Fibroblast of mammary gland (primary cell): ENCODE measurements at regions not wholly inside any gene's neighbourhood (a gene's known extent, or its start where the extent isn't known, plus 50 kb on each side); places are given as distances from the start of the nearest gene placed in this dataset.

Experiments used
- DNase-seq: peaks from one replicate; pipeline ENCODE4 v3.0.0-alpha.2; 2010; ENCODE audit warnings: low read depth
- H3K4me3 ChIP-seq: 2 replicates; pipeline ENCODE4 v1.5.1; 2011; ENCODE audit warnings: low read depth, mild to moderate bottlenecking, low read length, moderate library complexity; ENCODE audit not compliant: control insufficient read depth
- TF ChIP-seq, protein P1 (sequence below): conservative IDR thresholded peaks from 2 replicates; pipeline ENCODE4 v1.5.1; 2011; ENCODE audit warnings: low read depth, low read length, inconsistent platforms; ENCODE audit not compliant: control insufficient read depth, insufficient read depth

DNA sequence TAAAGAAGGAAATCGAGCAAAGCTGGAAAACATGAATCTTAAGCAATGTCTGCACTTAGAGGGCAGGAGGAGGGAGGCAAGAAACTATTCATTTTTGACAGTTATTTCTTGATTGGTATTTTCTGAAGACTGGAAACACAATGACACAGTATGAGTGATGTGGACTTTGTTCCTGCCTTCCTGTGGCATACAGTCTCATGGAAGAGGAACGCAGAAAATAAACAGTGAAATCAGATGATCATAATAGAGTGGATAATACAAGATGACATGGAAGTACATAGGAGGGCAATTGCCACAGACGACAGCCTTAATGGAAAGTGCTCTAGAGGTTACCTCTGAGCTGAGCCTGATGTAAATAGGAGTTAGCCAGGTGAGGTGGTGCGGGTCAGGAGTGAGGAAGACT, 140.4 kb upstream of the MAX start:
- no peak overlapping the region for H3K4me3 ChIP-seq
- DNase-seq: no peak
- TF ChIP-seq, protein P1, sequence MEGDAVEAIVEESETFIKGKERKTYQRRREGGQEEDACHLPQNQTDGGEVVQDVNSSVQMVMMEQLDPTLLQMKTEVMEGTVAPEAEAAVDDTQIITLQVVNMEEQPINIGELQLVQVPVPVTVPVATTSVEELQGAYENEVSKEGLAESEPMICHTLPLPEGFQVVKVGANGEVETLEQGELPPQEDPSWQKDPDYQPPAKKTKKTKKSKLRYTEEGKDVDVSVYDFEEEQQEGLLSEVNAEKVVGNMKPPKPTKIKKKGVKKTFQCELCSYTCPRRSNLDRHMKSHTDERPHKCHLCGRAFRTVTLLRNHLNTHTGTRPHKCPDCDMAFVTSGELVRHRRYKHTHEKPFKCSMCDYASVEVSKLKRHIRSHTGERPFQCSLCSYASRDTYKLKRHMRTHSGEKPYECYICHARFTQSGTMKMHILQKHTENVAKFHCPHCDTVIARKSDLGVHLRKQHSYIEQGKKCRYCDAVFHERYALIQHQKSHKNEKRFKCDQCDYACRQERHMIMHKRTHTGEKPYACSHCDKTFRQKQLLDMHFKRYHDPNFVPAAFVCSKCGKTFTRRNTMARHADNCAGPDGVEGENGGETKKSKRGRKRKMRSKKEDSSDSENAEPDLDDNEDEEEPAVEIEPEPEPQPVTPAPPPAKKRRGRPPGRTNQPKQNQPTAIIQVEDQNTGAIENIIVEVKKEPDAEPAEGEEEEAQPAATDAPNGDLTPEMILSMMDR: no peak

DNA sequence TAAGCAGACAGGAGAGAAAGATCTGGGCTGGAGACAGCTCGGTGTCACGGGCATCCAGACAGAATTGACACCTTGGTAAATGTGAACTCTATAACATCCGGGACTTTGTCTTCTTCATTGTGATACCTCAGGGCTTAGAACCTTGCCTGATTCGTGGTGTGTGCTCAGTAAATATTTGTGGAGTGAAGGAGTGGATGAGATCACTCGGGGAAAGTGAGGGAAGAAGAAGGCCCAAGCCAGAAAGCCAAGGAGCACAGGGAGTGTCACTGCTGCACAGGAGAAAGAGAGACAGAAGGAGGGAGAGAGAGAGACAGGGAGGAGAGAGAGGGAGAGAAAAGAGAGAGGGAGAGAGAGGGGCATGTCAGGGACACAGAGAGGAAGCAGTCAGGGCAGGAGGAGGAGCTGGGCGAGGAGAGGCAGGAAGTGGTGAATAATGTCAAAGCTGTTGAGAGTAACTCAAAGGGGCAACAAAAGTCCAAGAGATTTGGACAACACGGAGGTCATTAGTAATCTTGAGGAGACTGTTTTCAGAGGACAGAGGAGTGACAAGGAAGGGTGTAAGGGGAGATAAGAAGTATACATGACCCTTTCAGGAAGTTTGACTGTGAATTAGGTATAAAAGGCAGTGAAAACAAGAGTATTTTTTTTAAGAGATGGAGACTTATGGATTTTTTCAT, 141.6 kb upstream of the MAX start:
- no peak overlapping the region for H3K4me3 ChIP-seq
- TF ChIP-seq, protein P1: no peak
- no peak for DNase-seq

DNA sequence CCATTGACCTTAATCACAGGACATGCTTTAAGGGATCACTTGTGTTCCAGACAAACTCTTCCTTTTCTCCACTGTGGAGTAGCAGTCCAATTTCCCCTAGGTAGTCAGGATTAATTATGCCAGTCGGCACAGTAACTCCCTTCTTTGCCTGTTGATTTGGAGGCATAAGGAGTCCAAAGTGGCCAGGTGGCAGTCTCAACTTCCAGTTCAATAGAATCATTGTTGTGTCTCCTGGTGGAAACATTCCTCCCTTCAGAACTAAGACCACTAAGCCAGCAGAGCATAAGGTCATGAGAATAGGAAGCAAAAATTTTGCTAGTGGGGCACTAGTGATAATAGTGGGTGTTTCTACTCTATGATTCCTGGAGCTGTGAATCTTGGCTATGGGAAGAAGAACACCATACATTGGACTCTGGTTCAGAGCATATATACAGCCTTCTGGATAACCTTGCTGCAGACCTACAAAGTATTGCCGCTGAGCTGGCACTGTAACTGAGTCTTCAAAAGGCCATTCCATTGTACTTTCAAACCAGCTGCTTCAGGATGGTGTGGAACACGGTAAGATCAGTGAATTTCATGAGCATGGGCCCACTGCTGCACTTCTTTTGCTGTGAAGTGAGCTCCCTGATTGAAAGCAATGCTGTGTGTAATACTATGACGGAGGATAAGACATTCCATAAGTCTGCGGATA, 147.3 kb upstream of the MAX start:
- no peak for DNase-seq
- TF ChIP-seq, protein P1: no peak
- no peak overlapping the region for H3K4me3 ChIP-seq

DNA sequence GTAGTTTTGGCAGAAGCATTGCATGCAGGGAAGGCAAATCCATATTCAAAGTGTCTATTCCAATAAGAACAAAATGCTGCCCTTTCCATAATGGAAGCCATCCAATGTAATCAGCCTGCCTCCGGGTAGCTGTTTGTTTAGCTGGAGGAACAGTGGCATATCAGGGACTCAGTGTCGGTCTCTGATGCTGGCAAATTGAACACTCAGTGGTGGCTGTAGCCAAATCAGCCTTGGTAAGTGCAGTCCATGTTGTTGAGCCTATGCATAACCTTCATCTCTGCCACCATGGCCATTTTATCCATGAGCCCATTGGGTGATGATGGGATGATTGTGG, 147.8 kb upstream of the MAX start:
- TF ChIP-seq, protein P1: no peak
- H3K4me3 ChIP-seq: no peak overlapping the region
- DNase-seq: no peak

DNA sequence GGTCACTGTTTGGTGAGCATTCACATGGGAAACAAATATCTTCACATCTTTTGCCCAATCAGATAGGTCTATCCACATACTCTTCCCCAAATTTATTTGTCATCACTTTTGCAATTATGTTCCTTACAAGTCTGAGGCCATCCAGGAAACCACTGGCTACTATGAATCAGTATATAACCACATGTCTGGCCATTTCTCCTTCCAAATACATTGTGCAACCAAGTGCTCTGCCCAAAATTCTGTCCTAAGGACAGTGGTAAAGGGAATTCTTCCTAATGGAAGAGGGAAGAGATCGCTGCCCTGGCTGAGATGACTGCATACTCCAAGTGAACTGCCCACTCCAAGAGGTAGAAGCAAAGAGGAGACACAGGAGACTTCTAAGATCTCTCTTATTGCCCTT, 148.9 kb upstream of the MAX start:
- peak; percentile 100 for DNase-seq
- no peak overlapping the region for H3K4me3 ChIP-seq
- TF ChIP-seq, protein P1: no peak

DNA sequence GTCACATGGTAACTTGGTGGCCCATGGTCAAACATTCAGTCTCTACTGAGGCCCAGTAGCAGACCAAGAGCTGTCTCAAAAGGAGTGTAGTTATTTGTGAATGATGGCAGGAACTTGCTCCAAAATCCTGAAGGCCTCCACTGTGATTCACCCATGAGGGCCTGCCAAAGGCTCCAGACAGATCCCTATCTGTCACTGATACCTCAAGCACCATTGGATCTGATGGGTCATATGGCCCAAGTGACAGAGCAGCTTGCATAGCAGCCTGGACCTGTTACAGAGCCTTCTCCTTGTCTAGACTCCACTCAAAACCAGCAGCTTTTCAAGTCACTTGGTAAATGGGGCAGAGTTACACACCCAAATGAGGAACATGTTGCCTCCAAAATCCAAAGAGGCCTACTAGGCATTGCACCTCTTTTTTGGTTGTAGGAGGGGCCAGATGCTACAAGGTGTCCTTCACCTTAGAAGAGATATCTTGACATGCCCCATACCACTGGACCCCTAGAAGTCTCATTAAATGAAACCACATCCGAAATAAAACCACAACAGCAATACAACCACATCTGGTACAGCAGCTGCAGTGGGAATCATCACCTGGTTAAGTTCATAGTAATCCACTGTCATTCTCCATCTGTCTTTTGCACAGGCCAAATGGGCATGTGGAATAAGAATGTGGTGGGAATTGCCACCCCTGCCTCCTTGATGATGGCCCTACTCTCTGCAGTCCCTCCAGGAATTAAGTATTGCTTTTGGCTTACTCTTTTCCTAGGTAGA, 150.4 kb upstream of the MAX start:
- H3K4me3 ChIP-seq: no peak overlapping the region
- peak; percentile 42 for DNase-seq
- TF ChIP-seq, protein P1: no peak
